Smooth muscle cell (in vitro differentiated cells): ENCODE measurements at regions not wholly inside any gene's neighbourhood (a gene's known extent, or its start where the extent isn't known, plus 50 kb on each side); places are given as distances from the start of the nearest gene placed in this dataset.

Source experiments
- DNase-seq: peaks from one replicate; lab custom pipeline; 2025; ENCODE audit not compliant: unreplicated experiment; lab: John Stamatoyannopoulos, UW
- H2AFZ ChIP-seq: fragments of 200-600 bp; sonication (generic); 2 replicates; pipeline ENCODE4 v1.6.0; 2016; ENCODE audit warnings: antibody characterized with exemption, low read depth, mild to moderate bottlenecking
- H3F3A ChIP-seq: fragments of 200-600 bp; sonication (generic); 2 replicates; pipeline ENCODE4 v1.6.0; 2017; ENCODE audit warnings: antibody characterized with exemption, low read depth
- H3K27ac ChIP-seq: fragments of 200-600 bp; sonication (generic); 2 replicates; pipeline ENCODE4 v1.5.1; 2016; ENCODE audit warnings: low read depth, mild to moderate bottlenecking
- H3K27me3 ChIP-seq: fragments of 200-600 bp; sonication (generic); 2 replicates; pipeline ENCODE4 v1.6.1; 2016; ENCODE audit warnings: low read depth, mild to moderate bottlenecking
- H3K36me3 ChIP-seq: fragments of 200-600 bp; sonication (generic); 2 replicates; pipeline ENCODE4 v1.5.1; 2016; ENCODE audit warnings: low read depth
- H3K4me1 ChIP-seq: fragments of 200-600 bp; sonication (generic); 2 replicates; pipeline ENCODE4 v1.5.1; 2016; ENCODE audit warnings: low read depth
- H3K4me2 ChIP-seq: fragments of 200-600 bp; sonication (generic); 2 replicates; pipeline ENCODE4 v1.6.0; 2016; ENCODE audit warnings: mild to moderate bottlenecking
- H3K4me3 ChIP-seq: fragments of 200-600 bp; sonication (generic); 2 replicates; pipeline ENCODE4 v1.5.1; 2016; ENCODE audit warnings: mild to moderate bottlenecking
- H3K79me2 ChIP-seq: fragments of 200-600 bp; sonication (generic); 2 replicates; pipeline ENCODE4 v1.6.0; 2016; ENCODE audit warnings: low read depth, mild to moderate bottlenecking
- H3K9ac ChIP-seq: fragments of 200-600 bp; sonication (generic); 2 replicates; pipeline ENCODE4 v1.6.0; 2016; ENCODE audit warnings: low read depth
- H3K9me3 ChIP-seq: fragments of 200-600 bp; sonication (generic); replicated peaks from 2 replicates; pipeline ENCODE4 v1.5.1; 2016; ENCODE audit warnings: low read depth
- H4K20me1 ChIP-seq: fragments of 200-600 bp; sonication (generic); 2 replicates; pipeline ENCODE4 v1.6.0; 2016; ENCODE audit warnings: low read depth
- CTCF ChIP-seq: fragments of 200-600 bp; sonication (generic); IDR thresholded peaks from 2 replicates; pipeline ENCODE4 v1.5.1; 2017; ENCODE audit warnings: borderline replicate concordance, mild to moderate bottlenecking, antibody characterized with exemption; ENCODE audit not compliant: insufficient read depth, poor library complexity, severe bottlenecking
- WGBS: methylation state at CpG from one replicate; pipeline ENCODE4 v1.1.7; 2016; ENCODE audit warnings: low lambda C conversion rate; 5-methylcytosine and 5-hydroxymethylcytosine counted together

- Histone ChIP-seq H3K79me2 (no peaks in the 10 kb centered on the region), H2AFZ (no peak overlapping the region), H3F3A (no peaks in the 10 kb centered on the region), H3K9ac (no peak overlapping the region), H3K4me3 (no peak overlapping the region), H3K9me3 (no peaks in the 10 kb centered on the region), H3K4me1 (peaks cover 17% of the 10 kb centered on the region), H3K36me3 (no peaks in the 10 kb centered on the region), H3K4me2 (no peak overlapping the region), H4K20me1 (no peaks in the 10 kb centered on the region), H3K27me3 (no peaks in the 10 kb centered on the region), H3K27ac (no peak overlapping the region)
- no peak for TF ChIP-seq CTCF
- no peak for DNase-seq
Measured at GRCh38 chr3:150255826-150256225, 152.3 kb upstream of the TSC22D2 start.

- DNase-seq, result no peak
- Histone ChIP-seq H3K4me2 (no peak overlapping the region), H3K36me3 (no peaks in the 10 kb centered on the region), H3K4me3 (no peak overlapping the region), H3K9ac (no peak overlapping the region), H3K79me2 (no peaks in the 10 kb centered on the region), H2AFZ (no peak overlapping the region), H3K27ac (no peak overlapping the region), H3K27me3 (no peaks in the 10 kb centered on the region), H4K20me1 (no peaks in the 10 kb centered on the region), H3K9me3 (no peaks in the 10 kb centered on the region), H3K4me1 (peaks cover 17% of the 10 kb centered on the region), H3F3A (no peaks in the 10 kb centered on the region)
- WGBS, result 92% methylated on average over 3 of the region's 3 CpGs
- TF ChIP-seq CTCF, result no peak
Measured at GRCh38 chr3:150255413-150255812, 152.7 kb upstream of the TSC22D2 start.

GRCh38 chr3:150254309-150254708 is 153.8 kb upstream of the TSC22D2 start:
- no peak for TF ChIP-seq CTCF
- H3K79me2 ChIP-seq, result no peaks in the 10 kb centered on the region
- WGBS, result 90% methylated on average over 4 of the region's 4 CpGs

GRCh38 chr3:150253622-150254021 is 154.5 kb upstream of the TSC22D2 start:
- no peak for TF ChIP-seq CTCF
- H3F3A ChIP-seq, result peaks cover 14% of the 10 kb centered on the region
- H3K27me3 ChIP-seq, result no peaks in the 10 kb centered on the region
- H4K20me1 ChIP-seq, result no peaks in the 10 kb centered on the region
- H3K4me2 ChIP-seq, result no peak overlapping the region
- no peak overlapping the region for H3K4me3 ChIP-seq
- no peak for DNase-seq
- H2AFZ ChIP-seq, result no peak overlapping the region
- no peak overlapping the region for H3K27ac ChIP-seq
- no peak overlapping the region for H3K9ac ChIP-seq
- no peaks in the 10 kb centered on the region for H3K9me3 ChIP-seq
- H3K36me3 ChIP-seq, result no peaks in the 10 kb centered on the region
- no peaks in the 10 kb centered on the region for H3K79me2 ChIP-seq
- H3K4me1 ChIP-seq, result peaks cover 31% of the 10 kb centered on the region
- 90% methylated on average over 3 of the region's 3 CpGs for WGBS

More at GRCh38 chr3:150254309-150254708, 153.8 kb upstream of the TSC22D2 start:
- peaks cover 10% of the 10 kb centered on the region for H3F3A ChIP-seq
- H3K27ac ChIP-seq, result no peak overlapping the region
- no peak overlapping the region for H3K9ac ChIP-seq
- H3K4me2 ChIP-seq, result no peak overlapping the region
- no peaks in the 10 kb centered on the region for H3K27me3 ChIP-seq
- H3K9me3 ChIP-seq, result no peaks in the 10 kb centered on the region
- H4K20me1 ChIP-seq, result no peaks in the 10 kb centered on the region
- no peak overlapping the region for H3K4me3 ChIP-seq
- DNase-seq, result no peak
- H3K36me3 ChIP-seq, result no peaks in the 10 kb centered on the region
- peaks cover 24% of the 10 kb centered on the region for H3K4me1 ChIP-seq
- H2AFZ ChIP-seq, result no peak overlapping the region
